Suprapubic skin (tissue), 4 donors: ENCODE measurements at regions not wholly inside any gene's neighbourhood (a gene's known extent, or its start where the extent isn't known, plus 50 kb on each side); places are given as distances from the start of the nearest gene placed in this dataset.

ENCODE experiments used
- DNase-seq, 2 donors: peaks; one replicate each; pipeline ENCODE4 v3.0.0-alpha.2; 2019; ENCODE audit warnings: low spot score in 2 of 2
- H3K27ac ChIP-seq: fragments of 200-600 bp; sonication (generic); one replicate; pipeline ENCODE4 v1.5.1; 2019
- H3K27me3 ChIP-seq: fragments of 200-600 bp; sonication (generic); one replicate; pipeline ENCODE4 v1.5.1; 2019
- H3K36me3 ChIP-seq: fragments of 200-600 bp; sonication (generic); one replicate; pipeline ENCODE4 v1.5.1; 2019
- H3K4me1 ChIP-seq: fragments of 200-600 bp; sonication (generic); one replicate; pipeline ENCODE4 v1.5.1; 2019
- H3K4me3 ChIP-seq: fragments of 200-600 bp; sonication (generic); one replicate; pipeline ENCODE4 v1.5.1; 2019; ENCODE audit warnings: mild to moderate bottlenecking
- H3K9me3 ChIP-seq: fragments of 200-600 bp; sonication (generic); one replicate; pipeline ENCODE4 v1.5.1; 2019
- CTCF ChIP-seq, 2 donors: fragments of 200-600 bp in 1 of 2; fragments of 450-650 bp in 1 of 2; sonication (generic) in 1 of 2; IDR thresholded peaks; one replicate each; pipeline ENCODE4 v1.5.1; 2016 to 2019; ENCODE audit warnings: antibody characterized with exemption in 2 of 2, mild to moderate bottlenecking in 1 of 2, moderate library complexity in 1 of 2
- EP300 ChIP-seq: sonication (generic); formaldehyde crosslinking; IDR thresholded peaks from one replicate; pipeline ENCODE4 v1.6.1; 2017; ENCODE audit warnings: antibody characterized with exemption
- POLR2A ChIP-seq, 2 donors: fragments of 450-650 bp; IDR thresholded peaks; one replicate each; pipeline ENCODE4 v1.6.1; 2017; ENCODE audit warnings: antibody characterized with exemption in 2 of 2, mild to moderate bottlenecking in 2 of 2, moderate library complexity in 2 of 2
- POLR2AphosphoS5 ChIP-seq, 3 donors: sonication (generic); formaldehyde crosslinking; IDR thresholded peaks; one replicate each; pipeline ENCODE4 v1.6.1; 2017; ENCODE audit warnings: antibody characterized with exemption in 3 of 3
- WGBS: methylation state at CpG from one replicate; pipeline ENCODE4 v1.1.5; 2018; 5-methylcytosine and 5-hydroxymethylcytosine counted together

GRCh38 chr5:69019668-69020375, 74.0 kb upstream of the SLC30A5 start:
- DNase-seq = no peak
- Histone ChIP-seq H3K4me3 (no peak overlapping the region), H3K36me3 (no peaks in the 10 kb centered on the region), H3K27me3 (no peaks in the 10 kb centered on the region), H3K27ac (no peak overlapping the region), H3K9me3 (no peaks in the 10 kb centered on the region), H3K4me1 (no peaks in the 10 kb centered on the region)
- 64% methylated on average over 6 of the region's 6 CpGs for WGBS
- no peak for TF ChIP-seq POLR2AphosphoS5 (IDR thresholded peaks at IDR 0.05)
- no peak for TF ChIP-seq EP300
- TF ChIP-seq POLR2A (IDR thresholded peaks at IDR 0.05) = no peak
- no peak for TF ChIP-seq CTCF (IDR thresholded peaks at IDR 0.05)

- Histone ChIP-seq H3K4me1 (no peaks in the 10 kb centered on the region), H3K27me3 (no peaks in the 10 kb centered on the region), H3K36me3 (no peaks in the 10 kb centered on the region), H3K4me3 (no peak overlapping the region), H3K27ac (no peak overlapping the region), H3K9me3 (no peaks in the 10 kb centered on the region)
- DNase-seq = no peak
- 60% methylated on average over 5 of the region's 5 CpGs for WGBS
- TF ChIP-seq EP300 = no peak
- no peak for TF ChIP-seq CTCF (IDR thresholded peaks at IDR 0.05)
- no peak for TF ChIP-seq POLR2A (IDR thresholded peaks at IDR 0.05)
- TF ChIP-seq POLR2AphosphoS5 (IDR thresholded peaks at IDR 0.05) = no peak
Observed at GRCh38 chr5:69024241-69024651, 69.6 kb upstream of the SLC30A5 start.

- no peak overlapping the region for H3K4me3 ChIP-seq
- TF ChIP-seq EP300 (no peak), POLR2AphosphoS5 (IDR thresholded peaks at IDR 0.05) (no peak), CTCF (IDR thresholded peaks at IDR 0.05) (no peak), POLR2A (IDR thresholded peaks at IDR 0.05) (no peak)
- no peak for DNase-seq
- H3K27ac ChIP-seq = no peak overlapping the region
- H3K27me3 ChIP-seq = no peaks in the 10 kb centered on the region
- H3K36me3 ChIP-seq = no peaks in the 10 kb centered on the region
- no peaks in the 10 kb centered on the region for H3K4me1 ChIP-seq
- no peaks in the 10 kb centered on the region for H3K9me3 ChIP-seq
- WGBS = 94% methylated on average over 1 of the region's 1 CpG
Observed at GRCh38 chr5:69029292-69029691, 64.5 kb upstream of the SLC30A5 start.

GRCh38 chr5:69030358-69031062, 63.3 kb upstream of the SLC30A5 start:
- Histone ChIP-seq H3K27ac (no peak overlapping the region), H3K36me3 (no peaks in the 10 kb centered on the region), H3K9me3 (no peaks in the 10 kb centered on the region), H3K27me3 (no peaks in the 10 kb centered on the region), H3K4me3 (no peak overlapping the region), H3K4me1 (no peaks in the 10 kb centered on the region)
- 72% methylated on average over 5 of the region's 5 CpGs for WGBS
- no peak for DNase-seq
- no peak for TF ChIP-seq CTCF (IDR thresholded peaks at IDR 0.05)
- TF ChIP-seq POLR2A (IDR thresholded peaks at IDR 0.05) = no peak
- TF ChIP-seq POLR2AphosphoS5 (IDR thresholded peaks at IDR 0.05) = no peak
- no peak for TF ChIP-seq EP300

GRCh38 chr5:69032009-69032408, 61.8 kb upstream of the SLC30A5 start:
- no peaks in the 10 kb centered on the region for H3K4me1 ChIP-seq
- no peak for DNase-seq
- TF ChIP-seq POLR2A (IDR thresholded peaks at IDR 0.05) = no peak
- TF ChIP-seq POLR2AphosphoS5 (IDR thresholded peaks at IDR 0.05) = no peak
- TF ChIP-seq EP300 = no peak
- no peak for TF ChIP-seq CTCF (IDR thresholded peaks at IDR 0.05)
- no peaks in the 10 kb centered on the region for H3K36me3 ChIP-seq
- no peaks in the 10 kb centered on the region for H3K27me3 ChIP-seq
- no peak overlapping the region for H3K27ac ChIP-seq
- 89% methylated on average over 3 of the region's 3 CpGs for WGBS
- no peaks in the 10 kb centered on the region for H3K9me3 ChIP-seq
- H3K4me3 ChIP-seq = no peak overlapping the region
